ENCODE measurements at regions not wholly inside any gene's neighbourhood (a gene's known extent, or its start where the extent isn't known, plus 50 kb on each side); places are given as distances from the start of the nearest gene placed in this dataset.

DNA sequence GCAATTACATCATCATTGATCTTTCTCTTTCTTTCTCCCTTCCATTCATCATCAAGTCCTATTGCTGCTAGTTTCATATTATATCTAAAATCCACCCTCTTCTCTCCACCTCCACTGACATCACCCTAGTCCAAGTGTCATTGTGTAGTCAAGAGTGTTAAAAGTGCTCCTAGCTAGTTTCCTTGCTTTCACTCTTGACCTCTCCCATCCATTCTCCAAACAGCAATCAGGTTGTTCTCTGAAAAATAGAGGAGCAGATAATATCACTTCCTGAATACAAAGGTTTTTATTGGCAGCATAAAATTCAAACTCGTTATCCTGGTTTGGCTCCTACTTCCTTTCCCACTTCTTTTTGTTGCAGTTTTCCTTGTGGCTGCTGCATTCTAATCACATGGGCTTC lies 61.6 kb upstream of the PHF14 start:
- DNase-seq, result no peak
- H4K8ac ChIP-seq (replicated peaks; ENCODE audit: insufficient read length, low read depth, low read length), result no peak overlapping the region
- no peak overlapping the region for H3T11ph ChIP-seq (ENCODE audit: low read length)
- H2AFZ ChIP-seq (ENCODE audit: low read length), result no peak overlapping the region
- H3K9me3 Mint-ChIP-seq, result peaks cover 2 to 3% of the 10 kb centered on the region in 2 experiments; a peak in 3 of 5 replicates
- no peaks in the 10 kb centered on the region for H3K27me3 ChIP-seq (ENCODE audit: insufficient read depth, low read length)
- no peak overlapping the region for H3K4ac ChIP-seq (ENCODE audit: low read depth, low read length)
- H3K14ac ChIP-seq (ENCODE audit: insufficient read depth, low read length), result no peak overlapping the region
- H4K91ac ChIP-seq (ENCODE audit: insufficient read length, low read depth, low read length), result no peak overlapping the region
- no peaks in the 10 kb centered on the region for H3K79me1 ChIP-seq (ENCODE audit: insufficient read depth, low read depth, low read length, poor library complexity, severe bottlenecking)
- H2BK15ac ChIP-seq (ENCODE audit: low read depth, low read length), result no peak overlapping the region
- no peak overlapping the region for H3K27ac Mint-ChIP-seq
- H3K23me2 ChIP-seq (ENCODE audit: insufficient read length, low read depth, low read length, poor library complexity, severe bottlenecking), result no peaks in the 10 kb centered on the region
- H4K5ac ChIP-seq (ENCODE audit: insufficient read length, low read depth, low read length), result no peak overlapping the region
- H3K36me3 Mint-ChIP-seq (ENCODE audit: insufficient read depth in 1 of 3, low read depth in 3 of 3), result peaks cover 6 to 11% (median 8%) of the 10 kb centered on the region in 3 experiments; a peak in 6 of 7 replicates
- H2BK5ac ChIP-seq (ENCODE audit: insufficient read length, low read length), result no peak overlapping the region
- H3K56ac ChIP-seq (ENCODE audit: insufficient read length, low read depth, low read length), result no peak overlapping the region
- TF ChIP-seq, protein P1, sequence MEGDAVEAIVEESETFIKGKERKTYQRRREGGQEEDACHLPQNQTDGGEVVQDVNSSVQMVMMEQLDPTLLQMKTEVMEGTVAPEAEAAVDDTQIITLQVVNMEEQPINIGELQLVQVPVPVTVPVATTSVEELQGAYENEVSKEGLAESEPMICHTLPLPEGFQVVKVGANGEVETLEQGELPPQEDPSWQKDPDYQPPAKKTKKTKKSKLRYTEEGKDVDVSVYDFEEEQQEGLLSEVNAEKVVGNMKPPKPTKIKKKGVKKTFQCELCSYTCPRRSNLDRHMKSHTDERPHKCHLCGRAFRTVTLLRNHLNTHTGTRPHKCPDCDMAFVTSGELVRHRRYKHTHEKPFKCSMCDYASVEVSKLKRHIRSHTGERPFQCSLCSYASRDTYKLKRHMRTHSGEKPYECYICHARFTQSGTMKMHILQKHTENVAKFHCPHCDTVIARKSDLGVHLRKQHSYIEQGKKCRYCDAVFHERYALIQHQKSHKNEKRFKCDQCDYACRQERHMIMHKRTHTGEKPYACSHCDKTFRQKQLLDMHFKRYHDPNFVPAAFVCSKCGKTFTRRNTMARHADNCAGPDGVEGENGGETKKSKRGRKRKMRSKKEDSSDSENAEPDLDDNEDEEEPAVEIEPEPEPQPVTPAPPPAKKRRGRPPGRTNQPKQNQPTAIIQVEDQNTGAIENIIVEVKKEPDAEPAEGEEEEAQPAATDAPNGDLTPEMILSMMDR (conservative IDR thresholded peaks at IDR 0.05), result no peak
- H3K4me2 ChIP-seq (ENCODE audit: insufficient read depth, insufficient read length, low read length), result no peak overlapping the region
- no peak overlapping the region for H2AK5ac ChIP-seq (ENCODE audit: insufficient read length, low read length)
- H3K9me3 ChIP-seq (ENCODE audit: control insufficient read depth, low read depth, low read length), result peaks cover 20% of the 10 kb centered on the region
- H2BK20ac ChIP-seq (ENCODE audit: low read depth, low read length, poor library complexity, severe bottlenecking), result no peak overlapping the region
- no CpG with 5 or more reads among the region's 1 CpG for WGBS (ENCODE audit: extremely low coverage, insufficient read length, low lambda C conversion rate)
- no peak overlapping the region for H3K9ac ChIP-seq (ENCODE audit: extremely low read depth, insufficient read length, low read length)
- H3K27ac ChIP-seq (ENCODE audit: insufficient read length, low read depth, low read length), result no peak overlapping the region
- no peak overlapping the region for H3K23ac ChIP-seq (ENCODE audit: insufficient read length, low read depth, low read length)
- no peaks in the 10 kb centered on the region for H3K79me2 ChIP-seq (ENCODE audit: insufficient read depth, low read length)
- no peaks in the 10 kb centered on the region for H3K27me3 Mint-ChIP-seq (ENCODE audit: low read depth)
- H2BK12ac ChIP-seq (ENCODE audit: insufficient read length, low read depth, low read length), result no peak overlapping the region
- H3K18ac ChIP-seq (ENCODE audit: insufficient read length, low read depth, low read length), result no peak overlapping the region
- H3K4me3 Mint-ChIP-seq, result no peak overlapping the region
- no peaks in the 10 kb centered on the region for H4K20me1 ChIP-seq (ENCODE audit: control insufficient read depth, insufficient read depth, insufficient read length)
- H3K4me1 ChIP-seq (ENCODE audit: insufficient read depth, low read length), result peaks cover 3% of the 10 kb centered on the region; the same call in 1 of the 2 replicates
- no peak overlapping the region for H2BK120ac ChIP-seq (ENCODE audit: low read depth, low read length, poor library complexity, severe bottlenecking)
- H3K4me1 Mint-ChIP-seq, result peaks cover 23% of the 10 kb centered on the region in 2 experiments

Data from H9 (cell line).